H9 (cell line): ENCODE measurements at regions not wholly inside any gene's neighbourhood (a gene's known extent, or its start where the extent isn't known, plus 50 kb on each side); places are given as distances from the start of the nearest gene placed in this dataset.

Experiments used
- DNase-seq: peaks from one replicate; pipeline ENCODE4 v3.0.0-alpha.2; 2017
- H2AFZ ChIP-seq: one replicate; pipeline ENCODE4 v1.6.1; 2013; ENCODE audit warnings: mild to moderate bottlenecking, low read length, control low read depth, moderate library complexity
- H2AK5ac ChIP-seq: 2 replicates; pipeline ENCODE4 v1.6.1; 2013; ENCODE audit warnings: low read length, control low read depth, mixed read lengths; ENCODE audit not compliant: insufficient read length
- H2BK120ac ChIP-seq: one replicate; pipeline ENCODE4 v1.6.1; 2013; ENCODE audit warnings: low read depth, mild to moderate bottlenecking, low read length, control low read depth, inconsistent platforms; ENCODE audit not compliant: poor library complexity, severe bottlenecking
- H2BK12ac ChIP-seq: 2 replicates; pipeline ENCODE4 v1.6.1; 2013; ENCODE audit warnings: low read length, control low read depth, mixed read lengths, low read depth; ENCODE audit not compliant: insufficient read length
- H2BK15ac ChIP-seq: 2 replicates; pipeline ENCODE4 v1.6.1; 2013; ENCODE audit warnings: low read depth, low read length, control low read depth
- H2BK20ac ChIP-seq: one replicate; pipeline ENCODE4 v1.6.1; 2013; ENCODE audit warnings: low read depth, mild to moderate bottlenecking, low read length, control low read depth, inconsistent platforms; ENCODE audit not compliant: poor library complexity, severe bottlenecking
- H2BK5ac ChIP-seq: 2 replicates; pipeline ENCODE4 v1.6.1; 2013; ENCODE audit warnings: low read length, control low read depth, mixed read lengths; ENCODE audit not compliant: insufficient read length
- H3K14ac ChIP-seq: 2 replicates; pipeline ENCODE4 v1.6.1; 2013; ENCODE audit warnings: low read length, control low read depth; ENCODE audit not compliant: insufficient read depth
- H3K18ac ChIP-seq: 2 replicates; pipeline ENCODE4 v1.6.1; 2013; ENCODE audit warnings: low read depth, mild to moderate bottlenecking, mixed read lengths, low read length, control low read depth; ENCODE audit not compliant: insufficient read length
- H3K23ac ChIP-seq: 2 replicates; pipeline ENCODE4 v1.6.1; 2013; ENCODE audit warnings: low read length, control low read depth, mixed read lengths, low read depth; ENCODE audit not compliant: insufficient read length
- H3K23me2 ChIP-seq: 2 replicates; pipeline ENCODE4 v1.6.1; 2013; ENCODE audit warnings: low read depth, mild to moderate bottlenecking, mixed read lengths, low read length, control low read depth; ENCODE audit not compliant: insufficient read length, poor library complexity, severe bottlenecking
- H3K27ac ChIP-seq: 2 replicates; pipeline ENCODE4 v1.5.1; 2013; ENCODE audit warnings: low read length, control low read depth, mixed read lengths, low read depth; ENCODE audit not compliant: insufficient read length
- H3K27me3 ChIP-seq: 2 replicates; pipeline ENCODE4 v1.6.1; 2013; ENCODE audit warnings: low read length, control low read depth, inconsistent platforms; ENCODE audit not compliant: insufficient read depth
- H3K4ac ChIP-seq: 2 replicates; pipeline ENCODE4 v1.6.1; 2013; ENCODE audit warnings: low read depth, mild to moderate bottlenecking, control low read depth, inconsistent platforms, low read length, moderate library complexity
- H3K4me1 ChIP-seq: 2 replicates; pipeline ENCODE4 v1.6.1; 2013; ENCODE audit warnings: low read length, control low read depth, inconsistent platforms; ENCODE audit not compliant: insufficient read depth
- H3K4me2 ChIP-seq: 2 replicates; pipeline ENCODE4 v1.6.1; 2013; ENCODE audit warnings: low read length, control low read depth, mixed read lengths; ENCODE audit not compliant: insufficient read length, insufficient read depth
- H3K56ac ChIP-seq: 2 replicates; pipeline ENCODE4 v1.6.1; 2013; ENCODE audit warnings: low read depth, mild to moderate bottlenecking, mixed read lengths, low read length, control low read depth; ENCODE audit not compliant: insufficient read length
- H3K79me1 ChIP-seq: 2 replicates; pipeline ENCODE4 v1.6.1; 2013; ENCODE audit warnings: low read depth, mild to moderate bottlenecking, moderate library complexity, low read length, control low read depth, inconsistent platforms; ENCODE audit not compliant: insufficient read depth, poor library complexity, severe bottlenecking
- H3K79me2 ChIP-seq: 2 replicates; pipeline ENCODE4 v1.6.1; 2013; ENCODE audit warnings: low read length, control low read depth, inconsistent platforms; ENCODE audit not compliant: insufficient read depth
- H3K9ac ChIP-seq: 2 replicates; pipeline ENCODE4 v1.6.1; 2013; ENCODE audit warnings: low read length, control low read depth, mixed read lengths; ENCODE audit not compliant: insufficient read length; ENCODE audit errors: extremely low read depth
- H3K9me3 ChIP-seq: one replicate; pipeline ENCODE4 v1.6.1; 2013; ENCODE audit warnings: low read depth, low read length, inconsistent platforms; ENCODE audit not compliant: control insufficient read depth
- H3T11ph ChIP-seq: one replicate; pipeline ENCODE4 v1.6.1; 2013; ENCODE audit warnings: mild to moderate bottlenecking, low read length, control low read depth, inconsistent platforms
- H4K20me1 ChIP-seq: one replicate; pipeline ENCODE4 v1.6.1; 2013; ENCODE audit not compliant: control insufficient read depth, insufficient read length, insufficient read depth
- H4K5ac ChIP-seq: 2 replicates; pipeline ENCODE4 v1.6.1; 2013; ENCODE audit warnings: low read depth, mild to moderate bottlenecking, mixed read lengths, low read length, control low read depth; ENCODE audit not compliant: insufficient read length
- H4K8ac ChIP-seq: replicated peaks from 2 replicates; pipeline ENCODE4 v1.6.1; 2013; ENCODE audit warnings: low read length, control low read depth, mixed read lengths, low read depth; ENCODE audit not compliant: insufficient read length
- H4K91ac ChIP-seq: 2 replicates; pipeline ENCODE4 v1.6.1; 2013; ENCODE audit warnings: low read depth, mild to moderate bottlenecking, moderate library complexity, mixed read lengths, low read length, control low read depth; ENCODE audit not compliant: insufficient read length
- H3K27ac Mint-ChIP-seq, 3 experiments: 2 replicates in 2 of 3; 3 replicates in 1 of 3; pipeline ENCODE4 v1.8.0; 2020 to 2021; ENCODE audit warnings: mixed read lengths in 3 of 3, mild to moderate bottlenecking in 1 of 3, moderate library complexity in 1 of 3
- H3K27me3 Mint-ChIP-seq: 2 replicates; pipeline ENCODE4 v1.8.0; 2021; ENCODE audit warnings: low read depth, mild to moderate bottlenecking, moderate library complexity, mixed read lengths
- H3K36me3 Mint-ChIP-seq, 3 experiments: 2 replicates in 2 of 3; 3 replicates in 1 of 3; pipeline ENCODE4 v1.8.0; 2020 to 2021; ENCODE audit warnings: low read depth in 3 of 3, mixed read lengths in 3 of 3; ENCODE audit not compliant: insufficient read depth in 1 of 3
- H3K4me1 Mint-ChIP-seq, 2 experiments: 2 replicates each; pipeline ENCODE4 v1.8.0; 2020; ENCODE audit warnings: mixed read lengths in 2 of 2
- H3K4me3 Mint-ChIP-seq, 2 experiments: 2 replicates in 1 of 2; 3 replicates in 1 of 2; pipeline ENCODE4 v1.8.0; 2020 to 2021; ENCODE audit warnings: mild to moderate bottlenecking in 2 of 2, mixed read lengths in 2 of 2, moderate library complexity in 1 of 2
- H3K9me3 Mint-ChIP-seq, 2 experiments: 2 replicates in 1 of 2; 3 replicates in 1 of 2; pipeline ENCODE4 v1.8.0; 2020; ENCODE audit warnings: mild to moderate bottlenecking in 2 of 2, mixed read lengths in 2 of 2, moderate library complexity in 1 of 2
- CTCF ChIP-seq: fragments of 200-600 bp; sonication (generic); conservative IDR thresholded peaks from 3 replicates; pipeline ENCODE4 v1.8.0; 2021; ENCODE audit warnings: antibody characterized with exemption, mild to moderate bottlenecking
- WGBS: extraction: QIAGEN DNeasy Blood & Tissue Kit; methylation state at CpG from one replicate; pipeline ENCODE4 v1.1.7; 2013; ENCODE audit warnings: missing lambda C conversion rate, low lambda C conversion rate, mixed read lengths; ENCODE audit not compliant: insufficient read length; ENCODE audit errors: extremely low coverage; 5-methylcytosine and 5-hydroxymethylcytosine counted together

DNA sequence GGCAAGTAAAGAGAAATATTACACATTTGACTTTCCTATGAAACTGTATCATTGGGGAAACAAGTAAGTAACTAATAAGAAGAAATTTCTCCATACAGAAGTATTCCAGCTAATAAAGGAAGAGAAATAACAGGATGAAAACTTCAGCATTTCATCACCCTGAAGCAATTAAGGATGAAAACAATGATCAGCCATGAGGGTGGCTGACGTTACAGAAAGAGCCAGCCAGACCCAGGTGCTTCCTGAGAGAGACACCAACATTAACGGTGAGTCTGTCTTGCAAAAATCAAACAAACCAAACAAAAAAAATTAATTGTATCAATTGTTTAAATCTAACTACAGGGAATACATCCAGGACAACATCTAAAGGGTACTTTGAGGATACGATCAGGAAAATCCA is 190.0 kb downstream of the ARRDC4 start:
- no peaks in the 10 kb centered on the region for H3K27me3 ChIP-seq
- no peak overlapping the region for H3K27ac ChIP-seq
- H3K23me2 ChIP-seq = no peaks in the 10 kb centered on the region
- H2AK5ac ChIP-seq = no peak overlapping the region
- no peaks in the 10 kb centered on the region for H3K79me1 ChIP-seq
- no peak overlapping the region for H2BK20ac ChIP-seq
- no peak overlapping the region for H2BK12ac ChIP-seq
- no peak overlapping the region for H3K4ac ChIP-seq
- no peak for TF ChIP-seq CTCF
- H3K4me2 ChIP-seq = no peak overlapping the region
- no peak overlapping the region for H4K5ac ChIP-seq
- H3K79me2 ChIP-seq = no peaks in the 10 kb centered on the region
- no peak overlapping the region for H3K14ac ChIP-seq
- no peak overlapping the region for H3K23ac ChIP-seq
- DNase-seq = no peak
- no peaks in the 10 kb centered on the region for H3K9me3 ChIP-seq
- Mint-ChIP-seq H3K4me3 (no peak overlapping the region), H3K9me3 (peaks cover 4 to 12% of the 10 kb centered on the region in 2 experiments; a peak in 4 of 5 replicates), H3K4me1 (peaks cover 29 to 31% of the 10 kb centered on the region in 2 experiments), H3K27ac (peak overlapping the region in 2 of 3 experiments; percentile 5 to 57; a peak in 1 of 7 replicates), H3K36me3 (peaks cover 4 to 14% (median 6%) of the 10 kb centered on the region in 3 experiments; a peak in 6 of 7 replicates), H3K27me3 (peaks cover 6% of the 10 kb centered on the region; the same call in 1 of the 2 replicates)
- no peak overlapping the region for H3K56ac ChIP-seq
- H4K20me1 ChIP-seq = no peaks in the 10 kb centered on the region
- no peak overlapping the region for H3K18ac ChIP-seq
- no peak overlapping the region for H2AFZ ChIP-seq
- H3K4me1 ChIP-seq = no peaks in the 10 kb centered on the region; the same call in 1 of the 2 replicates
- no peak overlapping the region for H3K9ac ChIP-seq
- no peak overlapping the region for H2BK120ac ChIP-seq
- H2BK5ac ChIP-seq = no peak overlapping the region
- H4K8ac ChIP-seq = no peak overlapping the region
- no peak overlapping the region for H4K91ac ChIP-seq
- no peak overlapping the region for H3T11ph ChIP-seq
- WGBS = no CpG with 5 or more reads among the region's 3 CpGs
- H2BK15ac ChIP-seq = no peak overlapping the region
